ENCODE measurements at regions not wholly inside any gene's neighbourhood (a gene's known extent, or its start where the extent isn't known, plus 50 kb on each side); places are given as distances from the start of the nearest gene placed in this dataset.

DNA sequence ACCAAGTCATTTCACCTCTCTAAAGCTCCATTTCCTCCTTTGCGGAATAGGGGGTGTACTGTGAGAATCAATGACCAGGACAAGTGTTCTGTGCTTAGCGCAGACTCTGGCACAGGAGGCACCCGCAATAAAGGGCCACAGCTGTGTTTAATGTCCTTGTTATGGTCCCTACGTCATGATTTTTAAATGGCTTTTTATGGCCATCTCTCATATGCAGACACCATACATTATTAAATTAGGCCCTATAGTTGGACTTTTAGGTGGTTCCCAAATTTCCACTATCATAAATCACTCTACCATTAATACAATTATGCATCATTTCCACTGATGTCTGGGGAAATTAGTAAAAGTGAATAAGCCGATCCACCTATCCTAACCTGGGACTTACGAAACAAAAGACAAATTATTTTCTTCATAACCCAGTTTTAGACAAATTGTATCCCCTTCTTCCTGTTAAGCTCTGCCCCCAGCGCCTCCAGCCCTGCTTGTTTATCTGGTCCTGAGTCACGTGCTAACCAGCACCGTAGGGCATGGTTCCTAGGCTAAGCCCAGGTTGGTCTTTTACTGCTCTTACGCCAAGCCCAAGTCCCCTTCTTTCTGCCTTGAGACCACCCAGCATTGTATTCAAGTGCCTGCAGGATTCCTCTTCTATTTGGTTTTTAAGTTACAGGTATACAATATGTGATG lies 278.3 kb downstream of the SHQ1 start:
- CTCF ChIA-PET: no interaction called here
- POLR2A ChIA-PET: no interaction called here

DNA sequence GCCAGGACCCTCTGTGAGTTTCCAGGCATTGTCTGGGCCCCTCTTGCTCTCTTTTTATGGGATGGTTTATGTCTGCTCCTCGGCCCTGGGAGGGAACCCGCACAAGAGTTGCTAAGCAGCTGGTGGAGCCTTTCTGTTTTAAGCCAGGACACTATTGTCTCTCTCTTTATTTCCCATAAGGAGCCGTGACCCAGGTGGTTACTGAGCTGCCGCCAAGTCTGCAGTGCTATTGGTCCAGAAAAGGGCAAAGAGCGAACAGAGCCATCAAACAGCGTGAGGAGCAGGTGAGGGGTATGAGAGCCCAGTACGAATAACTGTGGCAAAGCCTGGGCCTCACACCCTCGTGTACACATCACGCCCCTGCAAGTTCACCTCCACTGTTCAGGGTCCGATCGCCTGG lies 280.2 kb downstream of the SHQ1 start:
- TF ChIP-seq, protein P1, sequence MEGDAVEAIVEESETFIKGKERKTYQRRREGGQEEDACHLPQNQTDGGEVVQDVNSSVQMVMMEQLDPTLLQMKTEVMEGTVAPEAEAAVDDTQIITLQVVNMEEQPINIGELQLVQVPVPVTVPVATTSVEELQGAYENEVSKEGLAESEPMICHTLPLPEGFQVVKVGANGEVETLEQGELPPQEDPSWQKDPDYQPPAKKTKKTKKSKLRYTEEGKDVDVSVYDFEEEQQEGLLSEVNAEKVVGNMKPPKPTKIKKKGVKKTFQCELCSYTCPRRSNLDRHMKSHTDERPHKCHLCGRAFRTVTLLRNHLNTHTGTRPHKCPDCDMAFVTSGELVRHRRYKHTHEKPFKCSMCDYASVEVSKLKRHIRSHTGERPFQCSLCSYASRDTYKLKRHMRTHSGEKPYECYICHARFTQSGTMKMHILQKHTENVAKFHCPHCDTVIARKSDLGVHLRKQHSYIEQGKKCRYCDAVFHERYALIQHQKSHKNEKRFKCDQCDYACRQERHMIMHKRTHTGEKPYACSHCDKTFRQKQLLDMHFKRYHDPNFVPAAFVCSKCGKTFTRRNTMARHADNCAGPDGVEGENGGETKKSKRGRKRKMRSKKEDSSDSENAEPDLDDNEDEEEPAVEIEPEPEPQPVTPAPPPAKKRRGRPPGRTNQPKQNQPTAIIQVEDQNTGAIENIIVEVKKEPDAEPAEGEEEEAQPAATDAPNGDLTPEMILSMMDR (IDR thresholded peaks at IDR 0.05): no peak
- TF ChIP-seq TCF7L2 (IDR thresholded peaks at IDR 0.05; ENCODE audit: low read depth, low read length) (no peak), SIN3A (IDR thresholded peaks at IDR 0.05; ENCODE audit: borderline replicate concordance, insufficient read depth, low read depth, low read length) (no peak), POLR2AphosphoS5 (IDR thresholded peaks at IDR 0.05; ENCODE audit: low read depth, low read length) (no peak)
- TF ChIP-seq, protein P2, sequence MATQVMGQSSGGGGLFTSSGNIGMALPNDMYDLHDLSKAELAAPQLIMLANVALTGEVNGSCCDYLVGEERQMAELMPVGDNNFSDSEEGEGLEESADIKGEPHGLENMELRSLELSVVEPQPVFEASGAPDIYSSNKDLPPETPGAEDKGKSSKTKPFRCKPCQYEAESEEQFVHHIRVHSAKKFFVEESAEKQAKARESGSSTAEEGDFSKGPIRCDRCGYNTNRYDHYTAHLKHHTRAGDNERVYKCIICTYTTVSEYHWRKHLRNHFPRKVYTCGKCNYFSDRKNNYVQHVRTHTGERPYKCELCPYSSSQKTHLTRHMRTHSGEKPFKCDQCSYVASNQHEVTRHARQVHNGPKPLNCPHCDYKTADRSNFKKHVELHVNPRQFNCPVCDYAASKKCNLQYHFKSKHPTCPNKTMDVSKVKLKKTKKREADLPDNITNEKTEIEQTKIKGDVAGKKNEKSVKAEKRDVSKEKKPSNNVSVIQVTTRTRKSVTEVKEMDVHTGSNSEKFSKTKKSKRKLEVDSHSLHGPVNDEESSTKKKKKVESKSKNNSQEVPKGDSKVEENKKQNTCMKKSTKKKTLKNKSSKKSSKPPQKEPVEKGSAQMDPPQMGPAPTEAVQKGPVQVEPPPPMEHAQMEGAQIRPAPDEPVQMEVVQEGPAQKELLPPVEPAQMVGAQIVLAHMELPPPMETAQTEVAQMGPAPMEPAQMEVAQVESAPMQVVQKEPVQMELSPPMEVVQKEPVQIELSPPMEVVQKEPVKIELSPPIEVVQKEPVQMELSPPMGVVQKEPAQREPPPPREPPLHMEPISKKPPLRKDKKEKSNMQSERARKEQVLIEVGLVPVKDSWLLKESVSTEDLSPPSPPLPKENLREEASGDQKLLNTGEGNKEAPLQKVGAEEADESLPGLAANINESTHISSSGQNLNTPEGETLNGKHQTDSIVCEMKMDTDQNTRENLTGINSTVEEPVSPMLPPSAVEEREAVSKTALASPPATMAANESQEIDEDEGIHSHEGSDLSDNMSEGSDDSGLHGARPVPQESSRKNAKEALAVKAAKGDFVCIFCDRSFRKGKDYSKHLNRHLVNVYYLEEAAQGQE (IDR thresholded peaks at IDR 0.05; ENCODE audit: insufficient read depth in 1 of 2, low read depth in 2 of 2, low read length in 1 of 2): no peak
- ChIA-PET POLR2A (no interaction called here), CTCF (no interaction called here)
- Histone ChIP-seq H3K27me3 (ENCODE audit: control insufficient read depth, insufficient read depth, low read length) (no peaks in the 10 kb centered on the region), H3K9me3 (ENCODE audit: control insufficient read depth, insufficient read depth, low read depth, low read length) (no peaks in the 10 kb centered on the region), H3K36me3 (ENCODE audit: control insufficient read depth, insufficient read depth, low read length) (no peaks in the 10 kb centered on the region), H3K4me3 (ENCODE audit: low read depth in 2 of 2, low read length in 2 of 2) (no peak overlapping the region), H3K4me1 (ENCODE audit: control insufficient read depth, insufficient read depth, low read length) (no peaks in the 10 kb centered on the region), H3K27ac (ENCODE audit: low read length) (no peak overlapping the region)
- DNase-seq (ENCODE audit: low read depth, low spot score) (no peak), ATAC-seq (no peak)
- in situ Hi-C loops (cut with HindIII; ENCODE audit: low pct_unique_long_range_greater_than_20kb, low sequenced_read_pairs): no loop called here
- no TSS peak for BruUV-seq (replicated peaks)
- intact Hi-C loops (cut with micrococcal nuclease; ENCODE audit: unreplicated experiment): no loop called here

More for the DNA sequence above, 278.3 kb downstream of the SHQ1 start:
- no TSS peak for BruUV-seq (replicated peaks)
- Histone ChIP-seq H3K36me3 (ENCODE audit: control insufficient read depth, insufficient read depth, low read length) (no peaks in the 10 kb centered on the region), H3K27me3 (ENCODE audit: control insufficient read depth, insufficient read depth, low read length) (no peaks in the 10 kb centered on the region), H3K4me1 (ENCODE audit: control insufficient read depth, insufficient read depth, low read length) (no peaks in the 10 kb centered on the region), H3K27ac (ENCODE audit: low read length) (no peak overlapping the region), H3K9me3 (ENCODE audit: control insufficient read depth, insufficient read depth, low read depth, low read length) (no peaks in the 10 kb centered on the region), H3K4me3 (ENCODE audit: low read depth in 2 of 2, low read length in 2 of 2) (no peak overlapping the region)
- no peak for TF ChIP-seq SIN3A (IDR thresholded peaks at IDR 0.05; ENCODE audit: borderline replicate concordance, insufficient read depth, low read depth, low read length)
- TF ChIP-seq, protein P1 (IDR thresholded peaks at IDR 0.05): no peak
- no peak for TF ChIP-seq POLR2AphosphoS5 (IDR thresholded peaks at IDR 0.05; ENCODE audit: low read depth, low read length)
- TF ChIP-seq, protein P2 (IDR thresholded peaks at IDR 0.05; ENCODE audit: insufficient read depth in 1 of 2, low read depth in 2 of 2, low read length in 1 of 2): no peak
- in situ Hi-C loops (cut with HindIII; ENCODE audit: low pct_unique_long_range_greater_than_20kb, low sequenced_read_pairs): no loop called here
- DNase-seq (ENCODE audit: low read depth, low spot score): no peak
- intact Hi-C loops (cut with micrococcal nuclease; ENCODE audit: unreplicated experiment): no loop called here
- ATAC-seq: no peak
